NOMO-1 (cell line): ENCODE measurements at regions not wholly inside any gene's neighbourhood (a gene's known extent, or its start where the extent isn't known, plus 50 kb on each side); places are given as distances from the start of the nearest gene placed in this dataset.

Experiments
- DNase-seq, 2 experiments: peaks; one replicate each; lab custom pipeline; 2025; ENCODE audit not compliant: unreplicated experiment in 2 of 2; lab: John Stamatoyannopoulos, UW

DNA sequence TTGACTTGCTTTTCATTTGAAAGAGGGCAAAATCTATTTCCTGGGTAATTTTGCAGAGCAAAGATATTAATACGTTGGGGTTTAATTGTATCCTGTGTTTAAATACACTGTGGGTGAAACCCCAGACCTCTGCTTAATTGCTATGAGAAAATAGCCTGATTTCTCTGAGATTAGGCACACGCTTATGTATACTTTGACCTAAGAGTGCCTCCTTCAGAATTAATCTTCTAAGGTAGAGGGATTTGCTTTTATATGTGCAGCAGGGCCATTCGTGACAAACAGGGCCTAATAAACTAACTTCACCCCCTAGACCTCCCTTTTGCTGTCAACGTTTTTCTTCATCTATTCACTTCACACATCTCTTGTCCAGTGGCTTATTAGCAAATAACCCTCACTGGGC lies 216.9 kb upstream of the ADGRL2 start:
- no peak for DNase-seq

DNA sequence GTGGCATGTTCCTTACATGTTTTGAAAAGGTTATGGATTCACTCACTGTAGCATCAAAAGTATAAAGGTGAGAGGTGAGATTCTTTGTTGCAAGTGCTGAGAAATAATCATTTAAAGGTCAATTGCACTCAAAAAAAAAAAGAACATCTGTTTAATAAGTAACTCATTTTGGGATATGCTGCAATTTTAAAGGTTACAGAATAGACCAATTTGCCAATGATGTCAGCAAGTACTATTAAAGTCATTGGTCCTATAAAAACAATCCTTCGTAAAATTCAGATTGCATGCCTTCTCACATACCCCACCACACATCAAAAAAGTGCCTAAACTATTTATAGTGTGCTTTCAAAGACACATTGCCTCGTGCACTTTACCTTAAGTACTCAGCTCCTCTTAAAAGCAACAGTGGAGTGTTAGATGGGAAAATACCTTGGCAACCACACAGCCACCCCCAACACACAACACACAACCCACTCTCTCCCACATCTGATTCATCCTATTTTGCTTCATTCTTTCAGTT lies 218.2 kb upstream of the ADGRL2 start:
- no peak for DNase-seq

DNA sequence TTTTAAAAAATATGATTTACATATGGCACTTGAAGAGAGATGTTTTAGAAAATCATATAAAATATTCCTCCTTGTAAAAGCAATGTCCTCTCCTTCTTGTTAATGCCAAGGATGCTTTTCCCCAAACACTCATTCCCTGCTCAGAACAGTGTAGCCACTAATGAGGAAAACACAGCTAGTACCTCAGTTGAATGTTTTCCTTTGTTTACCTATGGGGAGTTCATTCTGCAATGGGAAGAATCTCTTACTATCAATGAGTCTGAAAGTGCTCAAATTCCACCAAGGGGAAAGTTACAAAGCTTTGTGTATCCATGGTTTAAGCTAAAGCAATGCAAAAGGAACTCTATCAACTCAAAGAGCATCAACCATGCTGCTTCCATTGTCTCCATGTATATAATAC lies 221.9 kb upstream of the ADGRL2 start:
- no peak for DNase-seq

DNA sequence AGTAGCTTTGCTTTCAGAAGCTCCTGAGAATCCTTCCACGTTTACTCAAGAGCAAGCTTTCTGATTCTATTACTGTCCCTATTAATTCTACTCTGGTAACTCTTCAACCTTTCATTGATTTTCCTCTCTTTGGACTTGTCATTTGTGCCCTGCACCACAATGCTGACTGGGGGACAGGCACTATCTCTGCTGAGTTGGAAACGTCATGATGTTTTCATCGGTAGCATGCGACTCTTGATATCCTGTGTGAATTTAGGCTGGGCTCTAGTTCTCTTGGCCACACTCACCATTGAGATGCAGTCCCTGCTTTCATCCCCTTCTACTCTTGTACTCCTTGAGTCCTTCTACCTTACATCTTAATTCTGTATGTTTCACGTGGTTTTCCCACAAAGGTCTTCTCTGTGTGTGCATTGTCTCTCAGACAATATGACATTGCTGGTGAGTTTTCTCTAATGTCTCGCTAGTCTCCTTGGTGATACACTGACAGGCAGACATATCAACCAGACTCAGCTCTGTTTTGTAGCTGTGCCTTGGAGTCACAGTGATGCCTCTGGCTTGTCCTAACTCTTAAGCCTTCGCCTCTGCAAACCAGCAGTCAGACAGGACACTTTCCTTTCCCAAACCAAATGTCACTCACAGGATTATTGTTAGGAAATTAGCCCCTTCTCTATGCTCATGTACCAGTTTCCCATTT lies 223.6 kb upstream of the ADGRL2 start:
- DNase-seq = no peak

DNA sequence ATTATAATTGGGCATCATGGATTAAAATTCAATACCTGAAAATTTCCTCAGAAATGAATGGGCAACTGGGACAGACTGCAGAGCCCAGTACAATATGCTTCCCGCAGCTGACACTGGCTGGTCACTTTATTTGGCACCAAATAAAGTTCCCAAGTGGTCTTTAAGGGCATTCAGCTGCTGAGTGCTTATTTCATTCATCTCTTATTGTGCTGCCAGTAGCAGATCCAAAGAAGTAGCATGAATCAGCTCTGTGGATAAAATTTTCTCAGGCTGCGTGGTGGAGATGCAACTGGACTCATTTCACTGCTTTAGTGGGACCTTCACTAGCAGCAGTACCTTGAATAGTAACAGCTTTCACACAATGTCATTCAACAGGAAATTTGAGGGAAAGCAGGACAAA lies 226.3 kb upstream of the ADGRL2 start:
- DNase-seq = no peak

DNA sequence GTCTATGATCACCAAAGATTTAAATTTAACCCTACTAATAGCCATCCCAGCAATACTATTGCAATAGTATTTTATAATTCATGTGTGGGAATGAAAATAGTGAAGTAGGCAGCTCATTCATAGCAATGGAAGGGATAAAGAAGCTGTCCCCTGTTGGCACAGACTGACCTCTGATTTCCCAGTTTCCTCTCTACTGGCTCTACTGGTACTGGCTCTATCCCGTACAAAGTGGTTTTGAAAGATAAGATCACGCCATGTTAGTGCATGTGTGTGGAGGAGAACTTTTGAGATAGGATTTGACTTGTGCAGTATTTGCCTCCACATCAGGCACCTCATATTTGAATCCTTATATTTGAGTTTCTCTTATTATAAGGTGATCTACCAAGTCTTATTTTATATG lies 227.3 kb upstream of the ADGRL2 start:
- no peak for DNase-seq

DNA sequence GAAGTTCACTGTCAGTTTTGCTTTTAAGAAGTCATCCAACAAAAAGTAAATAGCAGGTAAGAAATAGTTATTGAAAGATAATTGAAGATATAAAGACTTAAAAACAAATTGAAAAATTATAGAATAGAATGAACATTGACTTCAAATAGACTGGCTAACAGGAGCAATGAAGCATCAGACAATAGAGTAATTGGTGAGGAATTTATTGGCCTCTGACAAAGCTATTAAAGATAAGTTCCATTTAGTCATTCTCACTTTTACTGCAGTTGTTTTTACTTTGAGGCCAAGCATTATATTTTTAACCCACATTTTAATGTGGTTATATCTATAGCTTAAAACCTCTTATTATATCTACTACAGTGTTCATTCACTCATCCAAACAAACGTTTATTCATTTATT lies 228.8 kb upstream of the ADGRL2 start:
- DNase-seq = no peak

DNA sequence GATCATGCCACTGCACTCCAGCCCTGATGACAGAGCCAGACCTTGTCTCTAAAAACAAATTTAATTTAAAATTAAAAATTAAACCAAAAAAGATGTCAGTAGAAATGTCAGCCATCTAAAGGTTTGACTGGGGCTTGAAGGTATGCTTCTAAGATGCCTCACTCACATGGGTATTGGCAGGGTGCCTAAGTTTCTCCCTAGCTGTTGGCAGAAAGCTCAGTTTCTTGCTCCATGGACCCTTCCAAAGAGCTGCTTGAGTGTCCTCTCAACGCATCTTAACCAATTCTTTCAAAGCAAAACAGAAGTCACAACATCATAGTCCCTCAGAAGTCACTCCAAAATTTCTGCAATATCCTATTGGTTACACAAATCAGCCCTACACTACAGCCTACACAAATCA lies 231.0 kb upstream of the ADGRL2 start:
- DNase-seq = no peak

DNA sequence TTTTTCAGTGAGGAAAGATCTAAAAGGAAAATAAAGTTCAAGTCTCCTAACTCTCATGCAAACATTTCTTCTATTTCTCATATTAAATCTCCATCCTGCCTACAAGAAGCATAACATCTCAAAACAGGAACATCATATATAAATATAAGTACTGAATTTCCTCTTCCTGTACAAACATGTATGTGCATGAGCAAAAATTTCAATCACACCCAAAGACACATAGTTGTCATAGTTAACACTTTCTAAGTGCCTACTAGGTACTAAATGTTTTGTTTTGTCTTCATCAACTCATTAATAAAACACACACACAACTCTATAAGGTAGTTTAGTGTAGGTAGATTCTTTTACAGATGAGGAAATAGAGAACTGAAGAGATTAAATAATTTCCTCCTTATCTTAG lies 237.1 kb upstream of the ADGRL2 start:
- peak in 1 of 2 experiments; percentile 38 for DNase-seq

DNA sequence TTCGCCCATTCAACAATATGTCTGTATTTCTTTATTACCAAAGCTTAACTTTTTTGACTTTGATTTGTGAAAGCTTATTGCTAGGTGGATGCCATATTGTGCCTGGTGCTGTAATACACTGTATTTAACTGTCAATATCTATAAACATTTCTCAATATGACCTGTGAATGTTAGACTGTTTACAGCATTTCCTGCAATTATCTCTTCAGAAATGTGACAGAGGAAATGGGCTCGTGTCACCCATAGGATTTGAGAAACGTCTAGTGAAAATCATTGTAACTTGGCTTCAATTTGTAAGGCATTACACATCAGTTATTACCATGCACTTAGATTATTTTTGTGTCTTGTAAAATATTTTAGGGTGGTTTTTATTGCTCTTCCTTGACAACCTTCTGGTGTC lies 237.8 kb upstream of the ADGRL2 start:
- peak; percentile 57 to 91 for DNase-seq

DNA sequence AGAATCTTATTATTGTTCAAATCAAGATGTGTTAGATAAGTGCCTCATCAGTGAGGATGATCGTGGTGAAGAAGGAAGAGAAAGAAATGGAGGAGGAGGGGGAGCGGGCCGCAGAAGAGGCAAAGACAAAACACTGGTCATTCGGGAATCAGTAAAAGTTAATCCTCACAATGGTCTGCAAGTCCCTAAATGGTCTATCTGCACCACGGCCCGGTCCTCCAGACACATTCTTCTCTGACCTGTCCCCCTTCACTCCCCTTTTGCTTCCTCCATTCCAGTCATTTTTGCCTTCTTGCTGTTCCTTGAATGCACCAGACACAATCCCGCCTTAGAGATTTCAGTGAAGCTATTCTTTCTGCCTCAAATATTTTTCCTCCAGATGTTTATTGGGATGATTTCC lies 240.1 kb upstream of the ADGRL2 start:
- DNase-seq = no peak

DNA sequence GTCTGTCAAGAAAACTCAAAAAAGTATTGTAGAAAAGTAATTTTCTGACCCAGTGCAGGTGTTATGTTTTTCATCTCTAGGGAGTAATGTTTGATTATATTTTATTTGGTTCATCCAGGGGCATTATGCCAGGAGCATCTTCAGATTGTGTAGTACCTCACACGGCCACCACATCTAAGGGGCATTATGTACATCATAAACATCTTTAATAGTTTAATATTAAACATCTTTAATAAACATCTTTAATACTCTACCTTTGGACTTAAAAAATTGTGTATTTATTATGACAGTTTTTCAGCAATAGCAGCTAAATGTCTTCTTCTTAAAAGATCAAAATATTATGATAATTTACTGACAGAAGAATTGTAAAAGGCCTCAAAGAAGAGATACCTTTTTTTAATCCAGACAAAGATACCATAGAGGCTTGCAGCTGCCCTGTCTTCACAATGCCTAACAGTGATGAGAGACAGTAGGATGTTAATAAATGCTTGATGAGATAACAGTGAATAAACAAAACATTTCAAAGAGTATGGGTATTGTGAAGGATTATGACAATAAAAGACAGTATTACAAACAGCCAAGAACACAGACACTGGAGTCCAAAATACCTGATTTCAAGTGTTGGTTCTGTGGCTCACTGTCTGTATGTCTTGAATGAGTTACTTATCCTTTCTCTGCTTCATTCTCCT lies 240.9 kb upstream of the ADGRL2 start:
- no peak for DNase-seq

DNA sequence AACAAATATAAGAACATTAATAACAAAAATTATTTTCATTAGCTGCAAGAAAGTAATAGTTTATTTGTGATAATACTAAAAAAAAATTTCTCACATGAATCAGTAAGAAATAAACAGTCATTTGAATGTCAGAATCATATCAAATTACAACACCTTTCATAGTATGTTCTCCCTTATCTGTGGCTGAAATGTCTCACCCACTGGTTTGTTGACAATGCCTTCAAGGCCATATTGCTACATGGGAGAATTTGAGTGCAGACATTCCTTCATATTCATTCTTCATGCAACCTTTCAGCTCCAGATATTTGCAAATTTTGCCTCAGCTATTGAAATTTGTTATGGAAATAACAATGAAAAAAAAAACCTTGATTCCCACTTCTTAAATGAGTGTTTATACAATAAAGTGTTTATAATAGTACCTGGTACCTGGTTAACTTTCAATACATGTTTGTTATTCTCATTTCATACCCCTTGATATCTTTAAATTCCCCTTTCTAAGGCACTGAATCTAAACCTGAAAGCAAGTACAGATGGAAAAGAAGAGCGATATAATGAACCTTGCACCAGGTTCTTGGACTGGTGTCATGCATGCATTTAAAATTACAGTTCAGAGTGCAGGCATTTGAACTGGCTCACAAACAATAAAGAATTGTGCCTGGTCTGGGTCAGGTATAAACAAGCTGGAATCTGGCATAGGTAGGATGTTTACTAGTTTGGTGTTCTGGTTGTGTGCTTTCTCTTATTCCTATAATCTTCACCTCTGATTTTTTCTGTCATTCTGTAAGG lies 242.2 kb upstream of the ADGRL2 start:
- no peak for DNase-seq

DNA sequence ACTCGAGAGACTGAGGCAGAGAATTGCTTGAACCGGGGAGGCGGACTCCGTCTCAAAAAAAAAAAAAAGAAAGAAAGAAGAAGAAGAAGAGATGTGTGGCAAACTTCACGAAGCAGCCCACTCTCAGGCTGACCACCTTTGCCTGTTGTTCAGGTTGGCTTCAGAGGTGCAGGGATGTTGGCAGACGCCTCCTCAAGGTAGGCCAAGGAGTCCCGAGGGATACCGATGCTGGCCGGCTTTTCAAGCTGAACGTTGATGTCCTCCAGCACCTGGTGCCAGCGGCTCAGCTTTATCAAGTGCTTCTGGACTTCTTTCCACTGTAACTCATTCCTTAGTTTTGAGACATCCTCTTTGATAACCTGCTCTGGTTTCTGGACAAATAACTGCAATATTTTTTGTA lies 243.8 kb upstream of the ADGRL2 start:
- no peak for DNase-seq

DNA sequence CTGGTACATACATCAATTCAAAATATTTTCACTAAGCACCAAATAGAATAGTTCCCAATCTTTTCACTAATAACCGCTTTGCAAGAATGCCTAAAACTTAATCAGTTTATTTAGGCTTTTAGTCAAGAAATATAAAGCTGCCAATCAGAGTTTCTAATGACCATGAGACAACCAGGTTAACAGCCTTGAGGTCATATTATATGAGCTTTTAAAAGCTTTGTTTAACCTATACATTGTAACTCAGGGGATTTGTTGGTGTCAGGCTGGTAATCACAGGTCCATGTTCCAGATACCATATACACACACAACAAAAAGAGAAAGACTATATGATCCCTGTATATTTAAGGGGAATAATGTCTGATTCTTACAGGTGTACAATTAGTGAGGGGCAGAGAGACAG lies 246.2 kb upstream of the ADGRL2 start:
- no peak for DNase-seq

DNA sequence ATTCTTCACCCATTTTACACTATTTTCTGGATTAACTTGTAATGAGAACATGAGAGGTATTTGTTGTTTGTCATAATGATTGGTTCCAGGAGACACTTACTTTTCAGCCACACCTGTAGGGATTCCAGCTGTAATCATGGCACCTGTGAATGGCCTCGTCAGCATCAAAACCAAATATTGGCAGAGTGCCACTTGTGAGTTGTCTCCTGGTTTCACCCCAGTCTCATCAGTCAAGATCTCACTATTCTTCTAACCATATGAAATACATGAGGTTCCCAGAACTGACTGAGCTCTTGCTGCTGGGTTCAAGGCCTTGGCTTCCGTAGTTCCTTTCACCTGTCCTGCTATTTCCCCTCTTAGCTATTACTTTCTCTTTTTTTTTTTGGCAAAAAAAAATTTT lies 246.6 kb upstream of the ADGRL2 start:
- no peak for DNase-seq

DNA sequence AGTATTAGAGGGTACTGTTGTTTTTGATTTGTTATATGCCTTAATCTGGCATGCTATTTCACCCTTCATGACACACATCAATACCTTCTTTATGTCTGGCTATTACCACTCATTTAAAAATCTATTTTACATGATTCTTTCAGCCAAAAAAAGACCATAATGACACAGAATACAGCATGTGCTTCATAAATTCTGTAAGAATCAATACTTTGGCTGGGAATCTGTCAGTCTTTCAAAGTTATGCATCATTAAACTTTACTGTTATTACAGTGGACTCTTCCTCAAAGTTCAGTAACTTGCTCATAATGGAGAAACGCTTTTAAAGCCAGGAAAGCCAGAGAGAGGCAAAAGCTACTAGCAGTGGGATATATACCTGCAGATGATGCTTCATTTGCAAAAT lies 247.2 kb upstream of the ADGRL2 start:
- DNase-seq = no peak

DNA sequence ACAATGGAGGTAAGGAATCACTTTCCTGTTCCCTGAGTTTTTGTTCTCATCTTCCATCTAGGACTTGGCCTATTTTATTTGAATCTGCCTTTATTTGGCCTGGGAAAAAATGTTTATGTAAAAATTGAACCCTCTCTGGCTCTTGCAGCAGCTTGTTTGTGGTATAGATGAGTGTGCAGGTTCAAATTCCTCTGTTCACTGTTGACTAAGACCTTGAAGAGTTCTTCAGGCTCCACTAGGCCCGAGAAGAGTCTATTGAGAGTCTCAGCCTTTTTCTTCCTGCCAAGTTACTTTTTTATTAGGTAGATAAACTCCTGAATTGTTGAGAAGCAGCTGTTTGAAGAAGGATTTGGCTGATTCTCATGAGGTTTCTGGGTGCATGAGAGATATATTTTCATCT lies 248.8 kb upstream of the ADGRL2 start:
- no peak for DNase-seq

DNA sequence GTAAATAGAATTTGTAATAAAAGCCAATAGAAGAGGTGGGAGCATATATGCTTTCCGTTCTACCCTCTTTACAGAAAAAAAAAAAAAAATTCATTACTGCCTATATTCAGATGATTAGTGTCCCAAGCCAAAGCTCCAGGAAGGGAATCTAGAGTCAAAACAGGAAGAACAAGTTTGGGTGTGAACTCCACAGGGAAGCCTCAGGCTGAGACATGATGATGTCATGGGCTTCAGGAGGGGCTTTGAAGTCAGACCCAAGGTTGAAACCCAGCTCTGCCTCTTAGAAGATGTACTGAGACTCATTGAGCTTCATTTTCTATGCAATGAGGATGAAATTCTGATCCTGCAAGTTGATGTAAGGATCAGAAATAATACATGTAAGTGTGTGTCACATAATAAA lies 250.0 kb upstream of the ADGRL2 start:
- DNase-seq = no peak

DNA sequence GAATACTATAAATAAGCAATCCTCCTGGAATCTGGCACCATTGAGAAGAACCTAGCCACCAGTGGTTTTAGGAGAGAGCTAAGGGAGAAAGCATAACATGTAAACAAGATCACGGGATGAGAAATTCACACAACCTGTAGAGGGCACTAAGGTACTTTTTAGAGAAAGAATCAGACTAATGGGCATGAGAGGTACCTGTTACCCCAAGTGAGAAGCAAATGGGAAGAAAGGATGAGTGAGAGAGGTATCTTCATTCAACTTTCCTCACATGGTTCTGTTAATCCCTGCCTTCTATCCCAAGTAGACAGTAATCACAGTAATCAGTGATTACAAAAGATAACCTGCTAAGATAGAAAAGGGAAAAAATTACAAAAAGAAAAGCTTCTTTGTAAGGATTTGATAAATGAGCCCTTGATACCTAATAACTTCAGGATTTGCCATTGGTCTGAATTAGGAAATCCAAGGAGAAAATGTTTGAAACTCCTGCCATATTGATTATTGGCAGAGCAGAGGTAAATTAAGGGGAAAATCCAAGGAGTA lies 251.1 kb upstream of the ADGRL2 start:
- peak; percentile 6 to 43 for DNase-seq

DNA sequence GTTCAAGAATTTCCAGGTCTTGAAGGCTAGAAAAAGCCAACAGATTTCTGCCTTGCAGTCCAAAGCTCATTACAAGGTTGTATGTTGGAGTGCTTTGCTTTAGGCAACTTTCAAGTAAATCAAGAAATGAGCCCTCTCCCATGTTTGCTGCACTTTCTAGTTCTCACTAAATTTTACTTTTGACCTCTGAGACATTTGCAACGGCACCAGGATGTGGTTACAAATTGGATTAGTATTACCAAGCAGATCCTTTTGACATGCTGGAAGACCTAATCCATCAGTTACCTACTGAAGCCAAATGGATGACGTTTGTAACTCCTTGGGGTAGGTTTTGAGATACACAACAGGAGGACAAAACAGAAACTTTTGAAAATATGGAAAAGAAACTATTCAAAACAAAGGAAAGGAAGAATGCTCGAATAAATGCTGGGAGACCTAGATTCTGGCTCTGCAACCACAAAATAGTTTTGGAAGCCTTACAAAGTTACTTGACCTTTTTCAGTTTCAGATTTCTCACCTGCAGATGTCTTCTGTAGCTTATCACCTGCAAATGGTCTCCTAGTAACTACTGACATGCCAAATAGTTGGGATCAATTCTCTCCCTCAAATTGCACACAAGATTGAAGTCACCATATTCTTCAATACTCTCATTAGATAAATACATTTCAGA lies 251.7 kb upstream of the ADGRL2 start:
- DNase-seq = peak; percentile 7 to 16
